ACHN (cell line): ENCODE measurements at regions not wholly inside any gene's neighbourhood (a gene's known extent, or its start where the extent isn't known, plus 50 kb on each side); places are given as distances from the start of the nearest gene placed in this dataset.
A peak's percentile ranks its signal among the peaks of the same experiment; 100 is the strongest.

ENCODE experiments used
- DNase-seq: peaks from one replicate; pipeline ENCODE4 v3.0.0-alpha.2; 2015
- in situ Hi-C: cut with HindIII; loops from 2 replicates; pipeline ENCODE4 v1.10.0; 2017; ENCODE audit warnings: low sequenced_read_pairs, low pct_ligation_motif_present, low pct_unique_long_range_greater_than_20kb

DNA sequence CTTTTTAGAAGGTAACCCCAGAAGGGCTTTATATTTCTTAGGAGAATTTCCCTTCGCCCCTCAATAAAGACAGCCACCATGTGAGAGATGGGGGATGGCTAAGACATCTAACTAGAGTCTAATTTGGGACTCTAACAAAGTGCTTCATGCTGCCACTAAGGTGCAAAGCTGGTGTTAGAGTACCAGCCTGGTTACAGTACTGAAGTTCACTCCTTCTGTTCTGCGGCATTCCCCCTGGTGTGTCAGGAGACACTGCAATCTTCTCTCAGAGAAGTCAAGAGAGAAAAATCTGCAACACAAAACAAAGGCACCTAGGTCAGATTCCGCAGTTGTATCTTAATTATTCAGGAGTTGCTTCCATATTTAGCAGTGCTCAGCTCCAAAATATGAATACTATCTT, 603.0 kb upstream of the CADM1 start:
- DNase-seq, result no peak
- in situ Hi-C loops, result no loop called here

DNA sequence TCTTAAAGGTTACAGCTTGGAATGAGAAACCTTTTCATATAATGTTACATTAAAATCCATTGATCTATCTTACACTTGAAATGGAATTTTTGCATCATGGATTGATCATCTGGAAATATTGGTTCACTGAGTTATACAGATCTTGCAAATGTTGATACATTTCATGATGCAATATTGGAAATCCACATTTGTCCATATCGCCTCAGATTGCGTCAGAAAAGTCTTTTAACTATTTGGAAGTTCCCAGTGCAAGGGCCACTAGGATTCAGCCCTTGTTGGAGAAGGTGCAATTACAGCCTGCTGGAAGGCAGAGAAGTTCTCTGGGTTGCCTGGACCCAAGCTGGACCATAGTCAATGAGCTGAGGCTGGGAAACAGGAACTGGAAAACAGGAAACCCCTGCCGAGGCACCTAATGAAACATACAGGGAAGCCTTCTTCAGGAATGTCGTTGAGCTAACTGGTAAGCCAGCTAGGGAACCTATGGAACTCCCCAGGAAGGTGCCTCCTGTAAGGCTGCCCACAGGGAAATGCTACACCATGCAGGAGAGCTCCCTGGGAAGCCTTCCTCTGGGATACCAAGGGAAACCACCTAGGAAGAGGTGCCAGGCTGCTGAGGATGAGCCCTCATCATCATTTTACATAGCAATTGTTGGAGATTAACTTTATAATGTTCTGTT, 600.4 kb upstream of the CADM1 start:
- in situ Hi-C loops, result no loop called here
- no peak for DNase-seq

DNA sequence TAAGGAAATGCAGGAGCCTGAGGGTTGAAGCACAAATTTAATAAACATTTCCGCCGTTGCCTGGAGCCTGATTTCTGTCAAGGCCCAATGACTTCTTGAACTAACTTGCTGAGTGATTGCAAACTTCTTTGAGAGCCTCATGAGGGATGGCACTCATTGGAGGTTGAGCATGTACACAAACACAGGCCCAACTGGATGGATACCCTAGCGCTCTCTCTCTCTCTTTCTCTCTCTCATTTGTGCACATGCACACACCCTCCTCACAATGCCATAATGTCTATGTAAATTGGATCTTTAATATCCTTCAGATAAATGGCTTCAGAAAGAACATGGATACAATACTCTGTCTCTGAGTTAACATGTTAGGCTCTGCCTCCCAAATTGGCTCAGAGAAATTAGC, 597.7 kb upstream of the CADM1 start:
- in situ Hi-C loops, result no loop called here
- no peak for DNase-seq

DNA sequence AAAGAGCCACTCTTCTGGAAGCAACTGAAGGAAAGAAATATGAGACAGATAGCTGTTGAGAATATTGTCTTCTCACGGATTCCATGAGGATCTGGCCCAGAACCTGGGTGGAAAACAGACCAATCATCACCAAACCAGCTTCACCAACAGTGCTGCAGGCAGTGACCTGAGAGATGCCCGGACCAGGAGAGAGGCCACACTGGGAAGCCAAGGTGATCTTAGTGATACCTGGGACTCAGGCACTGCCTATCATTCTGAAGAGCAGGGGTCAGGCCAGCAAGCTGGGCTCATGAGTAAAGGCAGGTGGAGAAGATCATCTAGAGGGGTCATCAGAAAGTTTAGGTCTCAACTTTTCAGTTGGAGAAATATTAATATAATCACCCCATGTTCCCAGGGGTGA, 595.8 kb upstream of the CADM1 start:
- in situ Hi-C loops, result no loop called here
- DNase-seq, result no peak

DNA sequence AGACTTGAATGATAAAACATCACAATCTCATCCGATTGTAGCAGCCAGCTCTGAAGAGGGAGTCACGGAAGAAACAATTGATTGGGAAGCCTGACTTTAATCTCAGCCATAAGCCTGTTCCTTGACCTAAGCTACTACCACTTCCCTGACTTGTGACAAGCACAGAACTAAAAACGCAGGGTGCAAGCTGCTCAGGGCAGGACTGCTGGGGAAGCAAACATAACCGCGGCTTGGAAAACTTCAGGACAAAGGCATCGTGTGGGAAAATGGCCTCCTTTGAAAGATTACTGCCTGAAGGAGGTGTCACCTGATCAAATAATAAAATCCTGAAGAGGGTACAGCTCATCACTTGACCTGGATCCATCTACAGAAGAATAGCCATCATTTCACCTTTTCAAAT, 595.3 kb upstream of the CADM1 start:
- no peak for DNase-seq
- in situ Hi-C loops, result no loop called here

DNA sequence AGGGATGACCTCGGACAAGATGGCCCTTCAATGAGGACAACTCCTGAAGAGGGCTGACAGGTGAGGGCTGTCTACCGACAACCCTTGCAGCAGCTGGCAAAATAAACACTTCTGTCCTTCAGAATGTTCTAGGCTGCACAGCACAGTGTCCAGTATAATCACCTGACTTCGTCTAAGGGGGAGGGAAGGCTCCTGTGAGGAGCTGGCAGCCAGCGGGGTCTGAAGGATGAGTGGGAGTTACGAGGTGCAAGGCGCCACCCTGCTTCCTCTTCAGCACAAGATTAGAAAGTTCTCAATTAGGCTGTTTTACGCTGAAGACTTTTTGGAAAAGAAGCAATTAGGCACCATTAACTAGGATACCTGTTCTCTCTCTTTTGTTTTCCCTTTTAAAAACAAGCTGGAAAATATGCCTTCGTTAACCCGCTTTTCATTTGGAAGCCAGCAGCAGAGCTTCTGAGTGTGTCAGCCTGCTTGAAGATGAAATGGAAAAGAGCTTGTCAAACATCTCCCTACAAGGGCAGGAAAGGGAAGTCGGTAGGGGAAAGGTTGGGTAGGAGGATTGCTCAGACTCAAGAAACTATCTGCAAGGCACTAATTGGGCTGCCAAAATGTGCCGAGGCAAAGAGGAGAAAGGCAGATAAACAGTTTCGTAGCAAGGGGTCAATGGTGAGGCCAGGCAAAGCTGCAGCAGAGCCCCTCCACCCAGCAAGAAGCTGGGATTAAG, 592.2 kb upstream of the CADM1 start:
- in situ Hi-C loops, result no loop called here
- DNase-seq, result no peak

DNA sequence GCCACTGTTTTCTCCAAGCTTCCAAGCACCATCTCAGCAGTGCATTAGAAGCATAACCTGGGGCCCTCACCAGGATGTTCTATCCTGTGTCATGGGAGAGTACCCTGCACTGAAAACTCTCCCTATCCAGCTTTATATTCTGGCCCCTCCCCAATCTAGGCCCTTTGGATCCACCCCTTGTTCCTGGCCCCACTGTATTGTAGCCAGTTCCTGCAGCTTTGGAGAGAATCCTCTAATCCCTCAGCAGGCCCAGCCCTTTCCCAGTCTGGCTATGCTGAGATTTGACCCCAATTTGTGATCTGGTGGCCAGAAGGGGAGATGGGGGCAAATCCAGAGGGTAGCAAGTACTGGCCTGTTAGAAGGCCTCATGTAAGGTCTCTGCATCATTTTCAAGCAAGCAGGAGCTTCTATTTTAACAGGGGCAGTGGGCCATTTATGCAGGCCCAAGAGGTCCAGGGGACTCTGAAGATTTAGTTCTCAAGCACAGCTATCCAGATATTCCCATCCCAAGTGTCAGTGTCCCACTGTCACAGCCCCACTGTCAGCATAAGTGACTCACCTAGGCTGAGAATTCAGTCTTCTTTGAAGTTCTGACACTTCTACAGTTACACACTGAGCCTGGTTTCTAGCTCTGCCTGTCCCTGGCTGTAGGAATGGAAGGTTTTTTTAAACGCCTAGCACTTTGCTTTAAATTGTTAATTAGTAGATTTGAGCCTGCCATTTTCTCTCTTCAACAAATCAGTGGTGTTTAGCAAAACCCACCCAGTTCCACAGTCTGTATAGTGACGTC, 589.5 kb upstream of the CADM1 start:
- no peak for DNase-seq
- in situ Hi-C loops, result no loop called here

DNA sequence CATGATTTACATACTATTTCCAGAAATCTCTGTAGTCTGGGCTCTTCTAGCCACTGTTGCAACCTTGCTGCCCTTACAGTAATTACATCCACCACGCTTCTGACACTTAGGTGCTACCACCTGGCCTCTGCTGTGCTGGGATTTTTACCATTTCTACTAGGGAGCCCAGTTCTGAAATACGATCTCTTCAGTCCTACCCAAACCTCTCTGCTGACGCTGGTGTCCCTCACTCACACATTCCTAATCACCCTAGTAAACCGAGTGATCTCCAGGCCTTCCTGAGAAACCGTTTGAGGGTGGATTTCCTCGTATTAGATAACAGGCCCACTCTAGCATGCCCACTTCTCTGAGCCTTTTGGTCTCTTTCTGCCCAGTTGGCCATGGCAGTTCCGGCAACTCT, 588.9 kb upstream of the CADM1 start:
- in situ Hi-C loops, result no loop called here
- DNase-seq, result no peak

DNA sequence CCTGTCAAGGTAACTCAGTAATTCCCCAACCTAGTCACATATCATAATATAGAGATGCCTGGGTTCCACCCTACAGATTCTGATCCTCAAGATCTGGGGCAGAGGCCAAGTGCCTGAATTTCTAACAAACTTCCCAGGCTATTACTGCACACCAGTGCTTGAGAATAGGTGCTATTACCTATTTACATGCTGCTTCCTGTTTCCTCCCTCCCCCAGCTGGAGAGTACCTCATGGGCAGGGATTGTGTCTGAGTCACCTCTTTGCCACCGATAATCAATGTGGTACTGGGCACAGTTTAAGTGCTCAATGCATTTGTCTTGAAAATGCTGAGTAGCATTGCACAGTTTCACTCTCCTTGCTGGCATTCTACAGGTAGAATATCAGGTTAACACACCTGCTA, 582.2 kb upstream of the CADM1 start:
- in situ Hi-C loops, result no loop called here
- no peak for DNase-seq

DNA sequence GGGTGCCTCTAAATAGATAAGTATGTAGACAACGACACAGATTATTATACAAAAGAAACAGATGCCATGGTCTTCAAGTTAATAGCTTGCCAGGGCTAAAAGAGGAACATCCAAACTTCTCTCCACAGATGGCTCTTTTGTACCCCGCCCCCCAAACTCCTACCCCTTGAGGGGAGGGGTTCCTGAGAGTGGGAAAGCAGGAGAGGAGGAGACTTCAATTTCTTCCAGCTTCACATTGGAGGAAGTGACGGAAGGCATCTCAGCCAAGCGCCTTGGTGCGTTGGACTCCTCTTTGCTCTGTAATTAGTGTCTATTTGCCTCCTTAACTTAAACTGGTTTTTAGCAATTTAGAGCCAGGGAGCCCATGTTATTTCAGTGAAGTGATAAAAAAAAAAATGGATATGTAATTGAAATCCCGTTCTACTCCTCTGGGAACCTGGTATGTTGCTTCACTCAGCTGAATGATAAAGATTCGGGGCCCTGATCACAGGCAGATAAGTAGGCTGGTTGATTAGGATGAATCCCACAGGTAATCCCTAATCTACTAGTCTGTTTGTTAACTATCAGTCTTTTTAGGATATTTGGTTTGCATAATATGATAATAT, 580.9 kb upstream of the CADM1 start:
- no peak for DNase-seq
- in situ Hi-C loops, result no loop called here

DNA sequence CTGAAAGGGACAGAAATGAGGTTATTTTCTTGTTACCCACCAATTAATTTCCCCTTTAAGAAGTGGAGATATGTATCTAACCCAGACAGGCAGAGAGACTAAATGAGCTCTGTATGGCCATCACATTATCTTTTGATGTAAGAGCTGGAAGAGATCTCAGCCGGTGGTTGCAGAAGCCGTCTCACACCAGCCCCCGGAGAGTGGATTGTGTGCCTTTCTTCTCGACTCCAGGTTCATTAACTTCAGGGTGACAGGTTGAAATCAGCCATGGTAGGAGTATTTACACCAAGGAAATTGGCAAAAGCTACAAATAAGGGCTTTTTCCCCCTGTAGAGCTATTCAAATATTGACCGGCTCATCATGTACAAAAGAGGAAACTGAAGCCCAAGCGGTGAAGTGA, 580.3 kb upstream of the CADM1 start:
- in situ Hi-C loops, result no loop called here
- no peak for DNase-seq

DNA sequence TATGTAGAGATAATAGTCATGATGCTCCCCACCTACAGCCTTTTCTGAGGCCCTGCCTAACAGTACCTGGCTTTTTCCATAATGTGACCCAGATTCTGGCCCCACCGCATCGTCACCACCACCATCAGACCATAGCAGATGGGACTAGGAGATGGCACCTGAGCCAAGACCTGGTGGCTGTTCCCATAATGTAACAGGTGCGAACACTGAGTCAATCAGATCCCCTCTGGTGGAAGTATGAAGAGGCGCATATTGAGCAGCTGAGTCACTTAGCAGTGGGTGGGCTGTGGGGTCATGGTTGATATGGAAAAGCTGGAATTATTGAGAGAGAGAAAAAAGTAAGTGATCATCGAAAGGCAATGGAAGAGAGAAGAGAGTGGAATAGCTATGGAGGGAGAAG, 578.0 kb upstream of the CADM1 start:
- in situ Hi-C loops, result no loop called here
- no peak for DNase-seq

DNA sequence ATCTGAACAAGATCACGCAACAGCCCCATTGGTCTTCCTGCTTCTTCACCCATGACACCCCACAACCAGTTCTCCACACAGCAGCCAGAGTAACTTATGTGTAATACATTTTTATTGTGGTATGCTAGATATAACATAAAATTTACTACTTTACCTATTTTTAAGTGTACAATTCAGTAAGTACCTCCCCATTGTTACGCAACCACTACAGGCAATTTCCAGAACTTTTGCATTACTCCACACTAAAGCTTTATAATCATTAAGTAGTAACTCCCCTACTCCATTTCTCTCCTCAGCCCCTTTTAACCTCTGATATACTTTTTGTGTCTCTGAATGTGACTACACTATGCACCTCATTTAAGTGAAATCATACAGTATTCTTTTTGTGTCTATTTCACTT, 575.4 kb upstream of the CADM1 start:
- DNase-seq, result no peak
- in situ Hi-C loops, result no loop called here

DNA sequence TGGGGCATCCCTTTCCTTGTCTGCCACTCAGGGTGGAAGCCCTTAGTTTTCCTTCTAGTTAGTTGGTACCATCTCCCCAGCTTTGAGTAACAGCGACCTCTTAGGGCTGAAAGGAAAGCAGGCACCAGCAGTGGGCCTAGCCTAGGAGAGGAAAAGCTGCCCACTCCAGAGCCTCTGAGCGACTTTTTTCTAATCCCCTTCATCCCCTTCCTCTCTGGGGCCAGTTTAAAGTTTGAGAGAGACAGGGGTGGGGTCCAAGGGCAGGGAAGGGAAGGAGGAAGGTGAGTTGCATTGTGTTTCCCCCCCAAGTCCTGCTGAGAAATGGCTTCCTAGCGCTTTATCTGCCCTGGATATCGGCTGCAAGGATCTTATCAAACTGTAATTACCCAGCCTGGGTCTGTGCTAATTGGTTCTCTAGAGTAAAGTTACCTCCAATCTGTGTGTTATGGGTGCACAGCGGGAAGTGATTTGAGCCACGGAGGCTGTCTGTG, 573.9 kb upstream of the CADM1 start:
- DNase-seq, result no peak
- in situ Hi-C loops, result no loop called here

DNA sequence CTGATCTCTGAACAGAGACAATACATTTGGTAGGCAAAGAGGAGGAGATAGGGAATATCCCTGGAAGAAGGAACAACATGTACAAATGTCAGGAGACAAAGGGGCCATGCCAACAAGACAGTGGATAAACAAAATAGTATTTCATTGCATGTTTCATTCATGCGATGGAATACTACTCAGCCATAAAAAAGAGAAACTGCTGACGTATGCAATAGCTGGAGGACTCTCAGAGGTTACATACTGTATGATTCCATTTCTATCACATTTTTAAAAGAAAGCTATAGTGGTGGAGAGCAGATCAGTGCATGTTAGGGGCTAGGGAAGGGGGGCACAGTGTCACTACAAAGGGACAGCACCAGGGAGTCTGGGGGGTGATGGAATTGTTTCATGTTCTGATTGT, 572.9 kb upstream of the CADM1 start:
- in situ Hi-C loops, result no loop called here
- no peak for DNase-seq

DNA sequence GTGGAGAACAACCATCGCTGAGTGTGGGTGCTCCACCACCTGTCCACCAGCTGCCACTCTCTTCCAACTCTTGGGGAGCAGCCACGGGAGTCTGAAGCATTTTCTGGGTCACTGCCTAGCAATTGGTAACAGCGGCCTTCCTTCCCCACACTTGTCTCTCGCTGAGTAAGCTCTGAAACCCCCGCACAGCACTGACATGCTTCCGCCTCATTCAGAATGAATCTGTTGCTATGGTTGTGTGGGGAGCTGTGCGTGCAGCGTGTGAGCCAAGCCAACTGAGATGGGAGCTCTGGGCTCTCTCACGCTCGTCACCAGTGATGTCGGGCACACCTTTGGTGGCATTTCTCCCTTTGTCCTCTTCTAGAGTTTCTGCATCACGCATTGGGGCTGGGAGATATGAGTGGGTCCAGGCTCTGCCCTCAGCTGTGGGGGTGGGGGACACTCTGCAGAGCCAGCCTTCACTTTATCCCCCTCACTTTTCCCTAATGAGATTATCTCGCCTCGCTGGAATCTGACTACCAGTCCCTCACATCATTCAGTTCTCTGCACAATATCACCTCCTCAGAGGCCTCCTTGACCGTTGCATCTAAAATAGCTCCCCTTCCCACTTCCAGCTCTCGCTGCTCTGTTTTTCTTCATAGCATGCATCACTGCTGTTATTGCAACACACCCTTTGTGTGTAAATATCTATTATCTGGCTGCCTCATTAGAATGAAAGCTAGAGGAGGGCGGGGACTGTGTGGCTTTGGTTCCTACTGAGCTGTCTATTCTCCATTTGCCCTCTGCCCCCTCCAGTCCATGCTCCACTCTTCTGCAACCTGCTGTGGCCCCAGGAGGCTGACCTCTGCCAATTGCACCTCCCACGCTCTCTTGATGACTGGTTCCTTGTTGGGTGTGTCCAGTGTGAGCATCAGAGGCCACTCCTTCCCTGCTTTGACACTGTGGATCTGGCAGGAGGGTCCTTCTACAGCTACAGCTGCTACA, 569.9 kb upstream of the CADM1 start:
- DNase-seq, result no peak
- in situ Hi-C loops, result no loop called here

DNA sequence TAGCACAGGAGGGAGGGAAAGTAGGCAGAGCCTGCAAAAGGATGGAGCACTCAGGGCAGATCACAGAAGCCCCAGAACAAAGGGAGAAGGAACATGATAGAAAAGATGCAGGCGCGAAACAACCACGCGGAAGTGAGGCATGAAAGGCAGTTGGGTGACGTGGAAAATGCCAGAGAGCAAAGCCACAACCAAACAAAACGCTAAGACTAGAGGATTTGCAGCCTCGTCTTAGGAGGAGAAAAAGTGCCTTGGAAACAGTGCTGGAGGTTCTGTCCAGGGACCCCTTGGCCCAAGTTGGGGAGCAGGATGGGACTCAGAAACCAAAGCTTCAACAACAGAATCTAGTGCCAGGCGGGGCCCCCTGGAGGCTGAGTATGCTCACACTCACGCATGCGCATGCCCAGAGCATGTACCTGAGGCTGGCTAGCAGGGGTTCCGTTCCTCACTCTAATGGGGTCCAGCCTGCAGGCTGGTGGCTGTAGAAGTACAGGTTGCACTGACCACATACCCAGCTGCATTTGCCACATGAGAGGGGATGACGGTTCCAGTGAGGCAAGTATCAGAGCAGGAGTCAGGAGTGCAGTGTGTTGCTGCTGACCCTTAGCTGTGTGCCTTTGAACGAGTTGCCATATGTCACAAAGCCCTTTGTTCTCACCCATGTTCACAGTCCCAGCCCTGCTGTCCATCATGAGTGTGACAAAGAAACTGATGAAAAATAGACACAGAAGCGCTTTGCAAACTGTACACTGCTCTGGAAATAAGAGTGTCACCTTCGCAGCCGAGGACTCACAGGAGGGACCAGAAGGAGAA, 568.6 kb upstream of the CADM1 start:
- in situ Hi-C loops, result no loop called here
- DNase-seq, result peak; percentile 6
